ENCODE measurements at regions not wholly inside any gene's neighbourhood (a gene's known extent, or its start where the extent isn't known, plus 50 kb on each side); places are given as distances from the start of the nearest gene placed in this dataset.

DNA sequence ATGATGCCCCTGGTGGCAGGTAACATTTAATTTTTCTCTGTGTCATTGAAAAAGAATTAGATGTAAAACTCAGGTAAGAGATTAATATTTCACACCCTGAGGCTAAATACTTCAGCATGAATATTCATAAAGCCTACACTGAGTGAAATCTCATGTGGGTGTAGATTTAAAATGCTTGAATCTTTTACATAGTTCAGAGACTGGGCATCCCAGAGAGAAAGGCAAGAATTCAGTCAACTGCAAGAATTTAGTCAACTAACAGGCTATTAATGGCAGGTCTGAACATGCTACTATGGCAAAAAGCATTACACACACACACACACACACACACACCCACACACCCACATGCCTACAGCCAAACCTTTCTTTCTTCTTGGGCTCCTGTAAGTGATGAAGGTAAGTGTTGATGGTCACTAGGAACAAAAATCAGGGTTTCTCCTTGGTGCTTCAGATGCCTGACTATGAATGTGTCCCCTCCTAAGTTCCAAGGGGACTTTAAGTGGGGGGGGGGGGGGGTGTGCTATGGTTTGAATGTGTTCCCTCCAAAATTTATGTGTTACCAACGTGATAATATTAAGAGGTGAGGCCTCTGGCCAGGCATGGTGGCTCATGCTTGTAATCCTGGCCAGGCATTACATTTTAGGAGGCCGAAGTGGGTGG lies 63.7 kb upstream of the PSMD7 start:
- no peak for DNase-seq (ENCODE audit: low spot score)

DNA sequence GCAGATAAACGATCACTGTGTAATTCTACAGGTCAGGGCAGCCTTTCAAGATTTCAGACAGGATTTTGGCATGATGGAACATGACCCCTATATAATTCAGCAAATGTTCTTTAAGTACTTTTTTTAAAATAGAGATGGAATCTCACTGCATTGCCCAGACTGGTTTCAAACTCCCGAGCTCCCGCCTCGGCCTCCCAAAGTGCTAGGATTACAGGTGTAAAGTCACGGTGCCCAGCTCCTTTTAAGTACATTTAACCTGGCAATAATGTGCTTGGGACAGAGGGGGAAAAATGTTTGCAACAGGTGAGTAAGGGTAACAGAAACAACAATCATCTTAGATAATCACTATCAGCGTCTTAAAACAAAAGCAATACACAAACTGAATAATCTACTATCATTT lies 66.5 kb upstream of the PSMD7 start:
- DNase-seq (ENCODE audit: low spot score) = no peak

DNA sequence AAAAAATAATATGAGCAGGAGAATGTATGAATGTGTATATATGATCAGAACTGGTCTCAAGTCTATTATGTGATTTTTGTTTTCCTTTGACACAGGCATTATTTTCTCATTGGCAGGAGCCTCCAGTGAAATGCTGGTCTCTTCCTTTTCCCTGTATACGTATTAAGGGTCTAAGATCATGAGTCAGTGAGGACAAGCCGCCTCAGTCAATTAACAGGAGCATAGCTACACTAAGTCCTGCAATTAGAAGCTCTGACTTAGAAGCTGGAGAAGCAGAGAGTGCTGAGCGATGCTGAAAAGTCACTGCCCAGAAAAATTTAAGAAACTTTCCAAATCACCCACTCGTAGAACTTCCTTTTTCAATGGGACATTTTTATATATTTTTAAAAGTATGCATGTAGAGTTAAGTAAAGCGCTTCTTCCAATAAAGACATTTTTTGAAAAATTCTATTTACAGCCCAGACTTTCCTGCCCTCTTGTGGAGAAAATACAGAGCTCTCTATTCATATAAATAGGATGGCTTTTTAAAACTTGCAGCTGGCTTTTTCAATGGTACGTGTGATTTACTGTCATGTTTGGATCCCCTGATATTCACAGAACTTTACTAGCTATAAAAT lies 70.2 kb upstream of the PSMD7 start:
- no peak for DNase-seq (ENCODE audit: low spot score)

DNA sequence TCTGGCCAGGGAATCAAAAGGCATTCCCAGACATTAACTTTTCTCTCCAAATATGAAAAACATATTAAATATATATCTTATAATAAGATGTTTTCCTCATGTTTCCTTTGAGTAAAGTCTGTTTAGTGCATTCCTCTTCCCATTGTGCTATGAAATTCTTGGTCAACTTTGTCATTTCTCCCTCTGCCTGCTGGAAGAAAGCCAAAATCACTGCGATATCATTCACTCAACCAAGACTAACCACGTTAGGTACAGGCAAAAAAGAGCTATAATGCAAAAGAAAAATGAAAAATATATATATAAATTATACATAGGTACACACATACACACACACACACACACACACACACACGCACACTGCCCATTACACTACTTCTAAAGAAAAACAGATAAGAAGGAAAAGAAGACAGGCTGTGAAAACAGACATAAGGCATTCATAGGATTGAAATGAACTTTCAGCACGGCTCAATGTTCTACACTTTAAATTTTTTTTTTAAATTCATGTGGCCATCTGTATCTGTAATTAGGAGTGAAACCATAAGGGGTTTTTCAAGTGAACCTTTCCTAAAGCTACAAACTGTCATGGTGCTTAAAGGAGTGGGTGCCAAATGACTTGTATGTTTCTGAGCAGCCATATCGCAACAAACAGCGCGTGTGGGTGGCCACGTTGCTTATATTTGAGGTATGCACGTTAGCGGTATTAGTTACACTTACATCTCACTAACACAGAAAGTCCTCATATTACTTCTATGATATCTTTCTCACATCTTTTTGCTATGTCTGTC lies 71.6 kb upstream of the PSMD7 start:
- no peak for DNase-seq (ENCODE audit: low spot score)

DNA sequence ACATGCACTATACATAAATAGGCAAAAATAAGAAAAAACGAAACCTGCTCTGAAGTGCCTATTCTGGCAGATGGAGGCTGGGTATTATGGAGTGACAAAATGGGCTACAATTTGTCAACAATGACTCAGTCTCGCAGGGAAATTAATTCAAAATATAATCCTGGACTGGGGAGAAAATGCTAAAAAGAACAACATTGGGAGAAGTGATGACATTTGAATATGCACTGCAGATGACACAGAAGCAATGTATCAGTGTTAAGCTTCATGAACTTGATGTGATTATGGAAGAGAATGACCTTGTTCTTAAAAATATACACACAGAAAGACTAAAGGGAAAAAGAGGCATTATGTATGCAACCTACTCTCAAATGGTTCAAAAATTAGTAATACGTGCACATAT lies 74.8 kb upstream of the PSMD7 start:
- DNase-seq (ENCODE audit: low spot score) = no peak

DNA sequence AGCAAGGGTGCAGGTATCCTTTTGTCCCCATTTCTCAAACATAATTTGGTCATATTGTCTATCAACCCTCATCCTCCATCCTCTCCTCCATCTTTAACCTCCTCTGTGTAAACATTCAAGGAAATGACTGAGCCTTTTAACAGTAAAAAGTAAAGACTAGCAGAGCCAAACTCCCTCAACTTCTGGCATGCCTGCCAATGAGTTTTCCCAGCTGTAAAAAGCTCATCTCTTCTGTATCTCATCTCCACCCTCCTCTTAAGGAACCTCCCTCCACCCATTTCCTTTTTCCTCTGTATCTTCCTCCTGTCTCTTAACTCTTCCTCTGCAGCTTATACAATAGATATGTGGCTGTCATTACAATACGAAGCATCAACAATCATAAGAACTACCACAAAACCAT lies 76.9 kb upstream of the PSMD7 start:
- DNase-seq (ENCODE audit: low spot score) = no peak

DNA sequence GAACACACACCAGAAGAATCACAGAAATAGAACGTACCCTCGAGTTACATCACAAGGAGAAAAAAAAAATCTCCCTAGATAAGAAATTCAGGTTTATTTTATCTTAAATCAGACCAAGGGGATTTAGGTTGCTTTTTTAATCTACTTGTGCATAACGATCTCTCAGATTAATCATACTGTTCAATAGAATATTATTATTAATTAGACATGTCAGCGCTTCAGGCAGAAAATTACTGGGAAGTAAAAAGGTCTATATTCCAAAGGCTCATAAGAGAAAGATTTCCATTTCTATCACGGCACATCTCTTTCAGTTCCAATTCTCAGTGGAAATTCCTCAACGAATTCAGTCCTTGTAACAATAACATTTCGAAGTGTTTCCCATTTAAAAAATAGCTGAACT lies 77.7 kb upstream of the PSMD7 start:
- DNase-seq (ENCODE audit: low spot score) = no peak

DNA sequence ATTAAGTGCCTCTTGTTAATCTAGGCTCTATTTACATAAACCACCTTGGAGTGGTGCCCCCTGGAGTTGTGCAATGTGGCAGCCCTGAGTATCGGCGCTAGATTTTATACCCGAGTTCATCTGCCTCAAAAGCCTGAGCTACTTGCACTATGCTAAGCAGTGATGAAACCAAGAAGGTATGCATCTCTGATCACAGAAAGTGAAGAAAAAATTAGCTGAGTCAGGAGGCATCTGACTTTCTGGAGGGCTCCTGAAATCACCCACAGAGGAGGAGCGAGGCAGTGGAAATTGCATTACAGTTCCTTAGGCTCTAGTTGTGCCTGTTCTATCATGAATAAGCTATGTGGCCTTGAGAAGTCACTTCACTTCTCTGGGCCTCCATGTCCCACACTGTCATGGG lies 80.3 kb upstream of the PSMD7 start:
- DNase-seq (ENCODE audit: low spot score) = no peak

DNA sequence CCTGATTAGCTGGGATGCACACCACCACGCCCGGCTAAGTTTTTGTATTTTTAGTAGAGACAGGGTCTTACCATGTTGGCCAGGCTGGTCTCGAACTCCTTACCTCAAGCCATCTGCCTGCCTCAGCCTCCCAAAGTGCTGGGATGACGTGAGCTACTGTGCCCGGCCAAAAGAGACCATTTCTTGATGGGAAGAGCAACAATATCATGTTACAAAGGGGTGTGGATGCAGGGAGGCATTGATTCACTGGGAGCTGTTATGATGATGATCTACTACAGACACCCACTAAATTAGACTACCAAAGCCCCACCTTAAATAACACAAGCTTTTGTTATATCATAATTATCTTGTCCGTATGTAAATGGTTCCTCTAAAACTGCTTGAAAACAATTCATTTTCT lies 81.4 kb upstream of the PSMD7 start:
- no peak for DNase-seq (ENCODE audit: low spot score)

DNA sequence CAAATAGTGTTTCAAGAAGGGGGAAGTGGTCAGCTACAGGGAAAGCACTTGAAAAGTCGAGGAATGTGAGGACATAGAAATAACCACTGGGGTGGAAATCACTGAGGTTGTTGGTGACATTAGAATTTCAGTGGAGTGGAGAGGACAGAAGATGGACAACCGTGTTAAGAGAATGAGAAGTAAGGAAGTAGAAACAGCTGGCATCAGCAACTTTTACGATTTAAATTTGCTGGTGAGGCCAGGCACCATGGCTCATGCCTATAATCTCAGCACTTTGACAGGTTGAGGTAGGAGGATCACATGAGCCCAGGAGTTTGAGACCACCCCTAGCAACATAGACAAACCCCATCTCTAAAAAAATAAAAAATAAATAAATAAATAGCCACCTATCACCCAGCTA lies 83.2 kb upstream of the PSMD7 start:
- DNase-seq (ENCODE audit: low spot score) = no peak

DNA sequence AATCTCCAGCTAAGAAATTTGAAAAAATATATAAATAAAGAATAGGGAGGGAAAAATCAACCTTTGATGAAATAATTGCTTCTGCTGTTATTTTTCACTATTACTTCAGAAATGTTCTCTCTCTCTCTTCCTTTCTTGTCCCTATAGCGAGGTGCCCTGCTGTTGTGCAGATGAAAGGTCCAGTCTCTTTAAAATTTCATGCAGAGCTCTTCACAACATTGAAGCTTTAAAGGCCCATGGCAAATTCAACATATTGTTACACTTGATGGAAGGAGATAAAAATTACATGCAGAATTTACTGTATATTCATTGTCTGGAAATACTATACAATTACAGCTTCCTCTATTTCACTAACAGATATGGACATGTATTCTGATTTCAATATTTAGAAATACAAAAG lies 86.4 kb upstream of the PSMD7 start:
- no peak for DNase-seq (ENCODE audit: low spot score)

DNA sequence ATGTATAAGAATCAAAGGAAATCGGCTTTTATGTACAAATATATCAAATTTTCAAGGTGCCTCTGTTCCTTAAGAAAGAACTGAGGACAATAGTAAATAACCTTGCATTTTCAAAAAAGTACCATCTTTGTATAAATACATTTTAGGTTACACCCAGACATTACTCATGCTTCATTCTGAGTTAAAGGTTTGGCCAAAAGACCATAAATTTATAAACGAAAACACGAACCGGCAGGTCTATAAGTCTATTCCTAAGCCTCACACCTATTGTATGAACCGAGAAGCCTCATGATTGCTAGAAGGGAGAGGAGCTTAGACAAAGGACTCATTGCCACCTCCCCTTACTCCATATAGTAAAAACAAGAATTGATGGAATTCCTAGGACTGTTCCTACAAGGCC lies 94.6 kb upstream of the PSMD7 start:
- DNase-seq (ENCODE audit: low spot score) = no peak

DNA sequence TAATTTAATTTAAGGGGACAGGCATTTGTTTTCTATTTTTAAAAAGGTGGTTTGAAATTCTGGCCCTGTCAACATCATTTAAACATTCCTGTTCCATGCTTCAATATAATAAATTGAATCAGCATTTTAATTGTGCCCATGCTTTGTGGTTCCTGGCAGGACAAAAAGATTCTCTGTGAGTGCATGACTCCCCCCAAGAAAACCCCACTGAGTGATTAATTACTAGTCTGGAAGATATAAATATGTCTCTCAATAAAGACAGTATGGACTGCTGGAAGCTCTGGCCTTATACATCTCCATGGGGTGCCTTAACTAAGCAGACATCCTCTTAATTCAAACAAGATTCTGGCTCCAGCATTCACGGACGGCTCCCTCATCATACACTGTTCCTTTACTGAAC lies 95.0 kb upstream of the PSMD7 start:
- DNase-seq (ENCODE audit: low spot score) = no peak

DNA sequence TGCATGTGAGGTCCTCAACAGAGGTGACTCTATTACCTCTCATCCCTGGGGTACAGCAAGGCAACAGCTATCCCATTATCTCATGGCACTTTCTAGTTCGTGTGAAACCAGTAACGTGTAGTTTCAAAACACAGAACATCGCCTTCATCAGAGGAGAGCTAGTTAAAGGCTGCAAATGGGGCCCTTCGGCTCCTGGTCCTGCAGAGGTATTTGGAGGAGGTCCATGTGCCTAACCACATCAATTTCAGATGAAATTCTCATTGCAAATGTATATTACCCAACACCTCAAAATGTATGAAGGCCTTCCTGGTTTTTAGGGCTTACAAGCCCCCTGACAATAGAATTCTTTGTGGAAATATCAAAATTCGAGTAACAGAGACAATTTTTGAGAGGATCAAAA lies 95.7 kb upstream of the PSMD7 start:
- DNase-seq (ENCODE audit: low spot score) = no peak

DNA sequence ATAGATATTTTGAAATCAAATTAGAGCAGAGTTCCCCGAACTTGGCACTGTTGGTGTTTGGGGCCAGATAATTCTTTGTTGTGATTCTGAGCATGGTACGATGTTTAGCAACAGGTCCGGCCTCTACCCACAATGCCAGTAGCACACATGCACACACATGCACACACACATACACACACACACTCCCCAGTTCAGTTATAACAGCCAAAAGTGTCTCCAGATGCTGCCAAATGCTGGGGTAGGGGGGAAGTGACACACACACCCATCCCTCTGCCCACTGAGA lies 96.8 kb upstream of the PSMD7 start:
- DNase-seq (ENCODE audit: low spot score) = no peak

DNA sequence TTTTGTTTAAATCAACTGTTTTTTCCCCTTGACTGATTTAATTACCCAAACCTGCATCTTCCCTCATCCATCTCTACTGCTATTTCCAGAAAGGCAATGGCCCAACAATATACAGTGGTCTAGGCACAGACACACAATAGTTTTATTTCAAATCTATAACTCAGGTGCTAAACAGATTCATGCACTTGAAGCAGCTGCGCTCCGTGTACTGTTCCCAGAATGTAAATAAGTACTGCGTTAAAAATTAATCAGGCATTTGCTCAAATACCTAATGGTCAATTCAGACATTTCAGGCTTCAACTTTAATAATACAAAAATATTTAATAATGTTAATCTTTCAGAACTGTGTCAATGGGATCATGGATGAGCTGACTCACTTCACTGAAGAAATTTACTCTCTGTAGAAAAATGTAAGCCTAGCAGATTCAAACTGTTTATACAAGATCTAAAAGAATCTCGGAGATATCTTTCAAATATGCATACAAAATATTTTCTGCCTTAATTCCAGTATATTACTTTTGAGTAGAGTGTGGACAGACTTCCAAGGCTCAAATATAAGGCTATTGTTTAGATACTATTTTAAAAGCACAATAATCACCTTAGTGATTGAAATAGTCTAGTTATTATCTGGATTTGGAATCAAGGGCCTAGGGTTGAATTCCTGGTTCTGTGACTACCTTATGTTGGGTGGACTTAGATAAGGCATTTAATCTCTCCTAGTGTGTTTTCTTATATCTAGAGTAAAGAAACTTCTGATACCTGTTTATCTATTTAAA lies 97.4 kb upstream of the PSMD7 start:
- no peak for DNase-seq (ENCODE audit: low spot score)

DNA sequence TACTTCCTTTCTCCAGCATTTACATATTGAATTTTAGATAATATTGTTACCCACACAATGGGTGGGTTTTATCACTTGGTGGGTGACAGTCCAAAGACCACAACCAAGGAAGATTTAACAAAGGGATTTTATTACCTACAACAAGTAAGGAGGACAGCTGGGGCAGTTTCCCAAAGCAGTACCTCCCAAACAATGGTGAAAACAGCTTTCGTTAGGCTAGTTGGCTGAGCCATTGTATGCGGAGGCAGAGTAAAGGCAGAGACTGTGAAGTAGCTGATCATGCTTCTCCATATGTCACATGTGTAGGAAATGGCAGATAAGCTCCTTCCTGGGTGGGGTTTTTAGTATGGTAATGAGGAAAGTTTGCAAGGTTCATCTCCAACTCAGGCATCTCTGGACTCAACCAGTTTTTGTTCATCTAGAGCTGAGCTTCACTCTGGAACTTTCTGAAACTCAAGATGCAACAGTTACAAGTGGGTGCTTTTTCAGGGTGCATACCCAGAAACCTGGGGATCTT lies 104.3 kb upstream of the PSMD7 start:
- DNase-seq (ENCODE audit: low spot score) = no peak

DNA sequence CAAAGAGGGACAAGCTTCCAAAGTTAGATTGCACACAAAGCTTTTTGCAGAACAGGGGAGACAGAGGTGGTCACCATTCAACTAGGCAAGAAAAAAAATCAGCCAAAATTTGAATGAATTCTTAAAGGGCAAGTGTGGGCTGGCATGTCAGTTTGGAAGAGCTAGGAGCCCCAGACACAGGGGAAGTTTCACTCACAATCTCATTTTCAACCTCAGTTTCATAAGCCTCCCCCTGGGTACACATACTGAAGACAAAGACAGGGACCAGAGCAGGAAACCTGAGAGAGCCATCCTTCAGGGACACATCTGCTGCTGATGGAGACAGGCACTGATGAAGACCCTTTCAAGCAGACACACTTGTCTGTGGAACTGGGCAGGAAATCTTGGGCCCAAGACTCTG lies 106.3 kb upstream of the PSMD7 start:
- DNase-seq (ENCODE audit: low spot score) = no peak

DNA sequence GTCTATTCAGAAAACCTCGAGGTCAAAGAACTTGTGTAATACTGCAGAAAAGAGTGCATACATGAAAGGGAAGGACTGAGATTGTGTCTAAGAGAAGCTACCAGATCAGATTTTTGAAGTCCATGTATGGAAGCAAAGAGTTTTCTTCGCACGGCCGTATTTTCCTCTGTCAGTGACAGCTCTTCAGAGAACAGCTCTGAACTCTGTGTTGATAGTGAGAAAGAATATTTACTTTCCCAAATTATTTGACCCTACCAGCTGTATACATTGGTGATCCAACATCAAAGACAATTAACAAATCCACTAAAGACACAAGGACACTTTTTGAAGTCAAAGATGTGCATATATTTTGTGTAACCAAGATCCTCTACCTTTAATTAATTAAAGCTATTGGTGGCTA lies 107.8 kb upstream of the PSMD7 start:
- no peak for DNase-seq (ENCODE audit: low spot score)

DNA sequence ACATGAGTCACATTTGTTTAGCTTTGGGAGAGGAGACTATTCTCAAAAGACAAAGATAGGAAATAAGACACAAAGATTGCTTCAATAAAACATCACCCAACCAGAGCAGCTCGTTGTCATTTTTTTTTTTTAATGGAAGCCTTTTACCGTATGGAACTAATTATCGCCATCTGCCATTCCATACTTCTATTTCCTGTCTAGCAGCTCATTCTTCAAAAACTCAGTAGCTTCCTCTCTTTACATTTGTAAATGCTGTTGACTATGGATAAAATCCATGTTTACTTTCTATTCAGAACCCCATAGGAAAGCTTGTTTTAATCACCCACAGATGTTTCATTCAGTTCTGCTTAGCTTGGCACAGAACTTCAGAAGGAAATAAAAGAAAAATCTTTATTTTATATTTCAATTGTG lies 110.0 kb upstream of the PSMD7 start:
- no peak for DNase-seq (ENCODE audit: low spot score)

DNA sequence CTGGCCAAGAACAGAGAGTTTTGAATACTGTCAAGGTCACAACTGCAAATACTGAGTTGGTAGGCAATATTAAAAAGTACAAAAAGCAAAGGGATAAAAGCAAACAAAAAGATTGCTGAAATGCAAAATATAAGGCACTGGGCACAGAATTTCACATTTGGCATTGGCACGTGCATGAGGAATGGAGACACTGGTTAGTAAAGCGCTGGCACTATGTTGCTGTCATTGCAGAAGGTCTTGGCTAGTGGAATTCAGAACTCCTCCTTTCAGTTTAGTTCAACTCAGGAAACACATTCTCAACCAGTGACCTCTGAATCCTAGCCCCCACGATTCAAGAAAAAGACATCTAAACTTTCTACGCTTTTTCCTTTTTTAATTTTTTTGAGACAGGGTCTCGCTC lies 111.8 kb upstream of the PSMD7 start:
- DNase-seq (ENCODE audit: low spot score) = no peak

DNA sequence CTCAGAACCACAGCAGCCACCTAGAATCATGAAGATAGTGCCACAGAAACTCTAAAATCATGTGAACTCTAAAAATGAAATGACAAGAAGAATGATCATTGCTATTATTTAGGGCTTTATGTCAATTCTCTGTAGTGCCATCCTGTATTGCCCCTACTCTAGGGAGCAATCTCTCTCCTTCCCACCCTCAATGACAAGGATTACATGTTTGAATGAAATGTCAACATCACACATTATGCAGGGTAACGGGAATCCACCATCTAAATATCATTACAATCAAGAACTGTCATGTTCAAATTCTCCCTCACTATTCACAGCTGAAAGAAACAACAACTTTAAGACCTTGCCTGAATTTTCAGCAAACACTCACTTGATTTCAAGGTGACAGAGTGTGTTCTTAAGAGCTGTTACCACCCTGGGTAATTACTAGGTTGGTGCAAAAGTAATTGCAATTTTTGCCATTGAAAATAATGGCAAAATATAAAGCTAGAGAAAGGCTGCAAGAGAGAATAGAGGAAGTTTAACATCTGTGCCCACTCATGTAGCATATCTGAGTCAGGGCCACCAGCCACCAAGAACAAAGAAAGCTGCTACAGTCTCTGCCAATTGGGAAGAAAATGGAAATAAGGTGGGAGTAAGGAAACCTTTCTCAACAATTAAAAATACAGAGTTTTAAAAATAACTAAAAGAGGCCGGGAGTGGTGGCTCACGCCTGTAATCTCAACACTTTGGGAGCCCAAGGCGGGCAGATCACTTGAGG lies 112.8 kb upstream of the PSMD7 start:
- no peak for DNase-seq (ENCODE audit: low spot score)
